K562 (cell line): ENCODE measurements at regions not wholly inside any gene's neighbourhood (a gene's known extent, or its start where the extent isn't known, plus 50 kb on each side); places are given as distances from the start of the nearest gene placed in this dataset.

ENCODE experiments used
- ATAC-seq: fragments of 200-7000 bp; cut with Tn5 transposase; 3 replicates; pipeline ENCODE4 v1.9.1; 2020; ENCODE audit warnings: moderate library complexity
- BruUV-seq: library from RNA; stranded (reverse); fragments of 400-500 nt; replicated peaks from 2 replicates; lab custom pipeline; 2021; lab: Mats Ljungman, UMichigan
- CTCF ChIA-PET: fragments of 300-600 bp; formaldehyde crosslinking; extraction: SDS; loops from one replicate; lab custom pipeline; 2021; ENCODE audit warnings: low intra/inter-chr PET ratio; lab: Yijun Ruan, JAX
- POLR2A ChIA-PET: fragments of 300-600, 350-650 bp; sonication (Branson Sonifier 250); formaldehyde crosslinking; extraction: SDS; loops from one replicate; lab custom pipeline; 2021; ENCODE audit warnings: antibody characterized with exemption, inconsistent platforms; lab: Yijun Ruan, JAX
- DNase-seq, 4 experiments: peaks; one replicate each; pipeline versions ENCODE4 v3.0.0 to v3.0.0-alpha.2; 2011 to 2018; ENCODE audit warnings: low spot score in 3 of 4, mixed read lengths in 3 of 4; ENCODE audit errors: extremely low read depth in 1 of 4
- FAIRE-seq: peaks from 2 replicates; lab custom pipeline; 2011; peaks lifted over from hg19 to GRCh38; lab: Jason Lieb, UNC
- H2AFZ ChIP-seq: 2 replicates; pipeline ENCODE4 v1.6.0; 2011; ENCODE audit warnings: low read depth, low read length, control low read depth, inconsistent platforms
- H3K27ac ChIP-seq: fragments of 200-600 bp; 3 replicates; pipeline ENCODE4 v1.8.0; 2011; ENCODE audit warnings: low read depth, mild to moderate bottlenecking, control low read depth, inconsistent platforms, low read length, moderate library complexity, mixed read lengths; ENCODE audit errors: extremely low read depth
- H3K27me3 ChIP-seq, 2 experiments: fragments of 300-600 bp in 1 of 2; 2 replicates in 1 of 2; 3 replicates in 1 of 2; pipeline versions ENCODE4 v1.6.0 to v1.8.0; 2011; ENCODE audit warnings: inconsistent platforms in 2 of 2, low read length in 2 of 2, mild to moderate bottlenecking in 1 of 2, mixed read lengths in 1 of 2, moderate library complexity in 1 of 2; ENCODE audit not compliant: control insufficient read depth in 2 of 2, insufficient read depth in 2 of 2
- H3K36me3 ChIP-seq: fragments of 300-600 bp; 3 replicates; pipeline ENCODE4 v1.8.0; 2011; ENCODE audit warnings: mild to moderate bottlenecking, low read length, inconsistent platforms; ENCODE audit not compliant: control insufficient read depth, insufficient read depth
- H3K4me1 ChIP-seq, 2 experiments: fragments of 200-600 bp in 1 of 2; replicated peaks in 1 of 2; 2 replicates in 1 of 2; 3 replicates in 1 of 2; pipeline versions ENCODE4 v1.5.1 to v1.8.0; 2011; ENCODE audit warnings: inconsistent platforms in 2 of 2, low read length in 2 of 2, mild to moderate bottlenecking in 1 of 2, mixed read lengths in 1 of 2, moderate library complexity in 1 of 2; ENCODE audit not compliant: control insufficient read depth in 2 of 2, insufficient read depth in 2 of 2
- H3K4me2 ChIP-seq: 2 replicates; pipeline ENCODE4 v1.6.1; 2011; ENCODE audit warnings: low read length, control low read depth, inconsistent platforms, mixed read lengths; ENCODE audit not compliant: insufficient read depth
- H3K4me3 ChIP-seq: fragments of 200-600 bp; sonication (generic), shearing (Covaris generic); 2 replicates; pipeline ENCODE4 v1.5.1; 2016; ENCODE audit warnings: control low read depth, inconsistent platforms
- H3K79me2 ChIP-seq: fragments of 200-600 bp; 3 replicates; pipeline ENCODE4 v1.8.0; 2011; ENCODE audit warnings: low read length, inconsistent platforms; ENCODE audit not compliant: control insufficient read depth, insufficient read depth
- H3K9ac ChIP-seq, 2 experiments: 2 replicates each; pipeline versions ENCODE4 v1.6.0 to v1.6.1; 2011; ENCODE audit warnings: low read depth in 2 of 2, low read length in 2 of 2, control low read depth in 1 of 2, inconsistent platforms in 1 of 2, mild to moderate bottlenecking in 1 of 2, mixed read lengths in 1 of 2; ENCODE audit not compliant: insufficient read depth in 1 of 2
- H3K9me1 ChIP-seq: one replicate; pipeline ENCODE4 v1.6.0; 2011; ENCODE audit warnings: inconsistent platforms, mild to moderate bottlenecking, low read length, moderate library complexity; ENCODE audit not compliant: control insufficient read depth, insufficient read depth
- H3K9me3 ChIP-seq: replicated peaks from 2 replicates; pipeline ENCODE4 v1.5.1; 2011; ENCODE audit warnings: low read depth, low read length, inconsistent platforms; ENCODE audit not compliant: control insufficient read depth, insufficient read depth
- H4K20me1 ChIP-seq: replicated peaks from 2 replicates; pipeline ENCODE4 v1.6.1; 2011; ENCODE audit warnings: low read length, inconsistent platforms, mixed read lengths; ENCODE audit not compliant: control insufficient read depth, insufficient read depth
- CEBPB ChIP-seq: fragments of 450-650 bp; IDR thresholded peaks from 2 replicates; pipeline ENCODE4 v1.6.1; 2016; ENCODE audit warnings: missing genetic modification characterization, missing compliant biosample characterization
- DPF2 ChIP-seq: fragments of 450-650 bp; IDR thresholded peaks from 2 replicates; pipeline ENCODE4 v1.6.1; 2016
- E2F3 ChIP-seq: fragments of 250-450 bp; sonication (Bioruptor Pico); IDR thresholded peaks from 2 replicates; pipeline ENCODE4 v1.4.0; 2020; ENCODE audit warnings: mild to moderate bottlenecking
- GTF2F1 ChIP-seq: IDR thresholded peaks from 2 replicates; pipeline ENCODE4 v1.6.1; 2011; ENCODE audit warnings: low read depth, low read length, improper control_type of control experiment
- MTF1 ChIP-seq: fragments of 250-450 bp; sonication (Bioruptor Pico); IDR thresholded peaks from 2 replicates; pipeline ENCODE4 v1.9.0; 2021; ENCODE audit warnings: moderate library complexity, mild to moderate bottlenecking, inconsistent platforms, borderline replicate concordance
- NCOA6 ChIP-seq: fragments of 450-650 bp; IDR thresholded peaks from 2 replicates; pipeline ENCODE4 v1.6.1; 2017; ENCODE audit warnings: mild to moderate bottlenecking
- RBBP5 ChIP-seq: fragments of 200-600 bp; sonication (generic); IDR thresholded peaks from 2 replicates; pipeline ENCODE4 v1.6.1; 2012; ENCODE audit warnings: borderline replicate concordance, mild to moderate bottlenecking, low read length, control low read depth, inconsistent platforms; ENCODE audit not compliant: insufficient read depth, poor library complexity, severe bottlenecking
- RFX1 ChIP-seq: fragments of 450-650 bp; IDR thresholded peaks from 2 replicates; pipeline ENCODE4 v1.6.1; 2016; ENCODE audit warnings: mild to moderate bottlenecking, moderate library complexity
- XRCC3 ChIP-seq: fragments of 450-650 bp; IDR thresholded peaks from 2 replicates; pipeline ENCODE4 v1.6.1; 2017; ENCODE audit warnings: mild to moderate bottlenecking, moderate library complexity
- ZBTB12 ChIP-seq: fragments of 250-450 bp; sonication (Bioruptor Pico); IDR thresholded peaks from 2 replicates; pipeline ENCODE4 v1.4.0; 2020
- ZNF507 ChIP-seq: conservative IDR thresholded peaks from 2 replicates; pipeline ENCODE4 v1.6.1; 2017; ENCODE audit warnings: missing genetic modification characterization, missing compliant biosample characterization
- ZNF511 ChIP-seq: sonication (generic); formaldehyde crosslinking; IDR thresholded peaks from 2 replicates; pipeline ENCODE4 v1.8.0; 2022; ENCODE audit warnings: mild to moderate bottlenecking, missing genetic modification reagents
- WGBS: fragments of 100-300 bp; shearing (Covaris generic); methylation state at CpG from one replicate; pipeline ENCODE4 v1.1.6; 2016; ENCODE audit warnings: low coverage, mixed read lengths; ENCODE audit not compliant: insufficient coverage; ENCODE audit errors: missing lambda C conversion rate; 5-methylcytosine and 5-hydroxymethylcytosine counted together
- in situ Hi-C: fragments of 300-500 bp; cut with MboI; formaldehyde crosslinking; loops from 4 replicates; pipeline ENCODE4 v1.15.0; 2018; ENCODE audit warnings: inconsistent platforms, mixed read lengths
- intact Hi-C: fragments of 100-400 bp; cut with micrococcal nuclease; formaldehyde crosslinking; loops from 2 replicates; pipeline ENCODE4 v1.14.2; 2022
- TF ChIP-seq, protein P1 (sequence below): fragments of 200-400 bp; formaldehyde crosslinking; IDR thresholded peaks from 2 replicates; pipeline ENCODE4 v1.6.1; 2017; ENCODE audit warnings: mild to moderate bottlenecking, low read depth, low read length, moderate library complexity

GRCh38 chr7:20959281-20959680, 172.6 kb upstream of the SP8 start:
- Histone ChIP-seq H3K27me3 (no peaks in the 10 kb centered on the region), H3K9ac (no peak overlapping the region), H3K79me2 (no peaks in the 10 kb centered on the region), H3K4me3 (no peak overlapping the region), H3K9me1 (no peaks in the 10 kb centered on the region), H3K36me3 (no peaks in the 10 kb centered on the region), H4K20me1 (no peaks in the 10 kb centered on the region), H3K27ac (no peak overlapping the region), H3K4me2 (no peak overlapping the region), H3K4me1 (no peaks in the 10 kb centered on the region), H3K9me3 (no peaks in the 10 kb centered on the region), H2AFZ (no peak overlapping the region)
- WGBS = 0% methylated on average over 1 of the region's 1 CpG
- ChIA-PET POLR2A (interaction anchor here (1.1 kb wide), 1 partner anchor 109 kb away, joined by 3 read pairs; no protein-coding TSS in a partner anchor), CTCF (no interaction called here)
- TF ChIP-seq, protein P1, sequence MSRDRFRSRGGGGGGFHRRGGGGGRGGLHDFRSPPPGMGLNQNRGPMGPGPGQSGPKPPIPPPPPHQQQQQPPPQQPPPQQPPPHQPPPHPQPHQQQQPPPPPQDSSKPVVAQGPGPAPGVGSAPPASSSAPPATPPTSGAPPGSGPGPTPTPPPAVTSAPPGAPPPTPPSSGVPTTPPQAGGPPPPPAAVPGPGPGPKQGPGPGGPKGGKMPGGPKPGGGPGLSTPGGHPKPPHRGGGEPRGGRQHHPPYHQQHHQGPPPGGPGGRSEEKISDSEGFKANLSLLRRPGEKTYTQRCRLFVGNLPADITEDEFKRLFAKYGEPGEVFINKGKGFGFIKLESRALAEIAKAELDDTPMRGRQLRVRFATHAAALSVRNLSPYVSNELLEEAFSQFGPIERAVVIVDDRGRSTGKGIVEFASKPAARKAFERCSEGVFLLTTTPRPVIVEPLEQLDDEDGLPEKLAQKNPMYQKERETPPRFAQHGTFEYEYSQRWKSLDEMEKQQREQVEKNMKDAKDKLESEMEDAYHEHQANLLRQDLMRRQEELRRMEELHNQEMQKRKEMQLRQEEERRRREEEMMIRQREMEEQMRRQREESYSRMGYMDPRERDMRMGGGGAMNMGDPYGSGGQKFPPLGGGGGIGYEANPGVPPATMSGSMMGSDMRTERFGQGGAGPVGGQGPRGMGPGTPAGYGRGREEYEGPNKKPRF = no peak
- TF ChIP-seq MTF1 = no peak
- TF ChIP-seq RFX1 = no peak
- TF ChIP-seq CEBPB (tag) = no peak
- no peak for TF ChIP-seq NCOA6
- TF ChIP-seq RBBP5 = no peak
- no peak for TF ChIP-seq ZNF511
- TF ChIP-seq ZBTB12 (CRISPR knock-in tag) = no peak
- TF ChIP-seq XRCC3 = no peak
- no peak for TF ChIP-seq DPF2
- no peak for TF ChIP-seq ZNF507 (tag)
- TF ChIP-seq GTF2F1 = no peak
- no peak for TF ChIP-seq E2F3
- in situ Hi-C loops (no loop called here), intact Hi-C loops (no loop called here)
- FAIRE-seq (no peak), DNase-seq (no peak), ATAC-seq (no peak)
- no TSS peak for BruUV-seq
